ENCODE measurements at regions not wholly inside any gene's neighbourhood (a gene's known extent, or its start where the extent isn't known, plus 50 kb on each side); places are given as distances from the start of the nearest gene placed in this dataset.
"Not testable (repeated sequence)": the region's sequence is repeated elsewhere in the genome, so short reads cannot be mapped to it uniquely, and the experiment has no call there.

- not testable (repeated sequence) for TF ChIP-seq POLR2A, CTCF (IDR thresholded peaks at IDR 0.05)
Observed at GRCh38 chr3:171923668-171924067, 80.5 kb downstream of the TMEM212 start.
